ENCODE measurements at regions not wholly inside any gene's neighbourhood (a gene's known extent, or its start where the extent isn't known, plus 50 kb on each side); places are given as distances from the start of the nearest gene placed in this dataset.

DNA sequence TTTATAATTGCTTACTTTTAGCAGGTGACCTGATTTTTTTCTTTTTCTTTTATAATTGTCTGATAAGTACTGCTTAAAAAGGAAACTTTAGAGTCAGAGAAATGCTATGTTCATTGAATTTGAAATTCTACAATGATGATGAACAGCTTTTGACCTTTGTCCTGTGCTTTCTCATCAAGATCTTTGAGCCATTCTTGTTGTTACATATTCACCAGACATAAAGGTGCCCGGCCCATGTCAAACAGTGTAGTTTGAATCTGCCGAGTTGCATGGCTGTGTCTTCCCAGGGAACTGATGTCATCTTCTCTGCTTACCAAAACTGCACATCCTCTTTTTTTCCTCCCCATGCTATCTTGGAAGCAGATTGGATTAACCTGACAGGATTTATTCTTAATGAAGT is 163.6 kb downstream of the LRRC70 start:
- no peak for TF ChIP-seq CTCF (IDR thresholded peaks at IDR 0.05; ENCODE audit: low read depth, low read length)
- TF ChIP-seq, protein P1, sequence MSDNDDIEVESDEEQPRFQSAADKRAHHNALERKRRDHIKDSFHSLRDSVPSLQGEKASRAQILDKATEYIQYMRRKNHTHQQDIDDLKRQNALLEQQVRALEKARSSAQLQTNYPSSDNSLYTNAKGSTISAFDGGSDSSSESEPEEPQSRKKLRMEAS (IDR thresholded peaks at IDR 0.05; ENCODE audit: low read depth, low read length) = no peak
- no peak for TF ChIP-seq POLR2A (IDR thresholded peaks at IDR 0.05; ENCODE audit: extremely low read depth, insufficient read length)
